ENCODE measurements at regions not wholly inside any gene's neighbourhood (a gene's known extent, or its start where the extent isn't known, plus 50 kb on each side); places are given as distances from the start of the nearest gene placed in this dataset.
"Not testable (repeated sequence)": the region's sequence is repeated elsewhere in the genome, so short reads cannot be mapped to it uniquely, and the experiment has no call there.

DNA sequence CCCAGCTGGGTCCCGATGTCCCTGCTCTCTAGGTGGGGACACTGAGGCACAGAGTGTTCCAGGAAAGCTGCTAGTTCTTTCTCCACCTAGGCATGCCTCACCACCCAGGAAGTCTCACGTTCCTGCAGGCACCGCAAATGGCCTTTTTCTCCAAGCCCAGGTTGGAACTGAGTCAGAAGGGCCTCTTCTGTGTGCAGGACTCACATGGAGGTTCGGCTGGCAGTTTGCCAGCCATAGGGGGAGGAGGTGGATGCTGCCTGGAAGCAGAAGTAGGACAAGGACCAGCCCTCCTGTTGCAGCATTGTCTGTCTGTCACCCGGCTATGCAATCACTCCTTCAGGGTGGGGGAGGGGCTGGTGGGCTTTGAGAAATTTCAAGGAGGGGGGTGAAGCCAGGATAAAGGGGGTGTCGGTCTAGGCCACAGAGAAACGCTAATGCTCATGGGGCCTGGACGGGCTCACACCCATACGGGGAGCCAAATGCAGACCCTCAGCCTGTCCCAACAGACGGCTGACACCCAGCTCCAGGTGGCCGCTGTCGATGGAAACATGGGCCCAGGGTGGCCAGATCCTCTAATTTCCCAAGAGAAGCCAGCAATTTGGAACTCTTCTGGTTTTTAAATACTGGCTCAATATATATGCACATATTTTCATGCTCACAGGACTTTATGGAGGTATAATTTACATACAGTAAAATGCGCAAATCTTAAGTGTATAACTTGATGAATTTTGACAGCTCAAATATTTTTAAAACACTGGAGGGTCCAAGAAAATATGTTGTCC, 120.5 kb downstream of the PHETA1 start:
- no peak for DNase-seq (ENCODE audit: low read depth)

DNA sequence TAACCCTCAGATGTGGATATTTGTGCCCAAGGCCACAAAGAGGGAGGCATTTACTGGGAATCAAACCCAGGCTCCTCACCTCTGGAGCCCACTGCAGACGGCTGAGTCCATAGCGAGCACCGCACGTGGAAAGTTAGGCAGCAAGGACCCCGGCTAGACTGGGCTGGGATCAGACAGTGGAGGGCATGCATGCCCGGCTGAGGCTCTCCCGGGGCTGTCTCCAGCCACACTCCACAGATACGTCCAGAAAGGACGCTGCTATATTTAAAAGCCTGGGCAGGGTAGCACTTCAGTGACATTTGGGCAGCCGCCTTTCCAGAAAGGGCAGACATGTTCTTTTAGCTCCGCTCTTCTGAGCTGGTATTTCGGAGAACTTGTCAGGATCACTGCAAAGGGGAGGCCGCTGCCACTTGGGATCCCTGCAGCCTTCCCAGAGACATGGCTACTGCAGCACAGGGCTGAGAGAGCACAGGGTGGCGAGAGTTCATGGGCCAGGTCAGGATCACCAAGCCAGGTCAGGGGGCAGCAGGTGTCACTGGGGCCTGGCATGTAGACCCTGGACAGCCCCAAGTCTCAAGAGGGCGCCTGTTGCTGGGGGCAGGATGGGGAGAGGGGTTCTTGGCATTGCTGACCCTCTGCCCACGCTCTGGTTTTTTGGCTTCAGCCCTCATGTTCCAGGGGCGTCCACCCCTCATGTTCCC, 121.7 kb downstream of the PHETA1 start:
- no peak for DNase-seq (ENCODE audit: low read depth)

DNA sequence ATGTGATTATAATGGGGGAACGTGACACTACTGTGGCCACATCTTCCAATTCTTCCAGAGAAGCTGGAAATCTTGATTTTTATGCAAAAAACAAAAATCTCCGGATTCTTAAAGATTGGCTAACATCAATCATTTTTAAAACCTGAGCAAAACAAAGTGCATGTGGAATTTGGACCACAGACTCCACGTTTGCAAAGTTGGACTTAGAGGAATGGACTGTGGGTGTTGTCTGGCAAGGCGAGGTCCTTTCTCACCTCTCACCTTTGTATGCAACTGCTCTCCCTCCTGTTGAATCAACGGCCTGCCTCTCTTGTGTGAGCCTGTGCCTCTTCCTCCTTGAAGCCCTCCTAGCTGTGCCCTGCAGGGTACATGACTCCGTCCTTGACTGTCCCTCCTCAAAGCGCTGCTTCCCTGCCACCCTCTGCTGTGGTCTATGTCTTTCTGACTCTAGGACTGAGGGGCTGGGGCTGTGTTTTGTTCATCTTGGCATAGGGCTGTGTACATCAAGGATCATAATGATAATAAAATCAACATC, 122.4 kb downstream of the PHETA1 start:
- DNase-seq (ENCODE audit: low read depth): no peak

DNA sequence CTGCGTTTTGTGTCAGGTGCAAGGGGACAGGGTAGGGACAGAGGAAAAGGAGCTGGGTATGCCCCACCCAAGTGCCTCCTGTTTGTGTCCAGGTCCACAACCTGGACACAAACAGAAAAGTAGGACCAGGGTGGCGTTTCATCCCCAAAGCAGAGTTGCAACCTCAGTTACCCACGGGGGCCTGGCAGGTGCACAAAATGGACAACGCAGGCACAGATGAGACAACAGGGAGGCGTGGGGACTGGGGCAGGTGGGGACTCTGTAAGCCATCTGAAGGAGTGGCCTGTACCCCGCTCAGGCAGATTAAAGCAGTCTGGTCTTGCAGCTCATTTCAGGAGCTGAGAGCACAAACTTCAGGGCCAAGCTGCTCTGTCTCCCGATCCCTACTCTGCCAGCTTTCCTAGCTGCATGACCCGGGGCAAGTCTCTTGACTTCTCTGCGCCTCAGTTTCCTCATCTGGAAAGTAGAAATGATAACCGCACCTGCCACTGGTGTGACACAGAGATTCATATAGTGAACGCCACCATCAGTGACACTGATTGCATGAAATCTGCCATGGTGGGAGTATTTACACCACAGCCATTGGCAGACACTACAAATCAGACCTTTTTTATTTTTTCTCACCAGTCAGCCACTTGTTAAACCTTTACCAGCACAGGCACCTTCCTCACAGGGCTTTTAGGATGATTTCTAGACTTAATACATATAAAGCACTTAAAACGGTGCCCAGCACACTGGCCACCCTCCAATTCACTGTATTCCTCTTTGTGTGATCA, 123.0 kb downstream of the PHETA1 start:
- no peak for DNase-seq (ENCODE audit: low read depth)

DNA sequence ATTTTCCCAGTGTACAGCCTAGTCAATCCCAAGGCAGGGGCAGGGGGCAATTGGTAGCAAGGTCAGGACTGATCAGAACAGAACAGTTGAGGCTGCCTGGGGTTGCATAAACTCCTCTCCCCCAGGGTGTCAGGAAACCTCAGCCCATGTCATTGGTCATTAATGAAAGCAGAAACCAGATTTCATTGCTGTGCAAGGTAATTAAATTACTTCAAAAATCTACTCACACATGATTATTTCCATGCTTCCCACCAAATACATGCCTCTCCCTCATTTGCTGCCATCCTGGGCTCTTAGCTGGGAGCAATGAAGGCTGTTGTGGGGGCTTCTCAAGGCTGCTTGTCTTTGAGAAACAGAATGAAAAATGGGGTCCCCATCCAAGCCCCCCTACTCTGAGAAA, 124.2 kb downstream of the PHETA1 start:
- DNase-seq (ENCODE audit: low read depth): no peak

DNA sequence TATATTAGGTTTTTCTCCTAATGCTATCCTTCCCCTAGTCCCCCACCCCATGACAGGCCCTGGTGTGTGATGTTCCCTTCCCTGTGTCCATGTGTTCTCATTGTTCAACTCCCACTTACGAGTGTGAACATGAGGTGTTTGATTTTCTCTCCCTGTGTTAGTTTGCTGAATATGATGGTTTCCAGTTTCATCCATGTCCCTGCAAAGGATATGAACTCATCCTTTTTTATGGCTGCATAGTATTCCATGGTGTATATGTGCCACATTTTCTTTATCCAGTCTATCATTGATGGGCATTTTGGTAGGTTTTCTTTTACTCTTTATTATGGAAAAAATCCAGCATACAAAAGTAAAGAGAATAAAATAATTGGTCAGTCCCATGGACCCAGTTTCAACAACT, 126.1 kb downstream of the PHETA1 start:
- DNase-seq (ENCODE audit: low read depth): not testable (repeated sequence)

DNA sequence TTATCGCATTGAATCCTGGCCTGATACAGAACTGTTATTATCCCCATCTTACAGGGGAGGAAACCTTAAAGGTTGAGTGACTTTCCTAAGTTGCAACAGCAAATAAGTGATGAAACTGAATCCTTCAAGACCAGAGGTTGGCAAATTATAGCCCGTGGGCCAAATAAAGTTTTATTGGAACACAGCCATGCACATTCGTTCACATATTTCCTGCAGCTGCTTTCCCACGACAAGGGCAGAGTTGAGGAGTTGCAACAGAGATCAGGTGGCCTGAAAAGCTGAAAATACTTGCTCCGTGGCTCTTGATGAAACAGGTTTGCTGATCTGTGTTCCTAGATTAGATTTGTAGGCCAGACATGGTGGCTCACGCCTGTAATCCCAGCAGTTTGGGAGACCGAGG, 126.7 kb downstream of the PHETA1 start:
- DNase-seq (ENCODE audit: low read depth): no peak

DNA sequence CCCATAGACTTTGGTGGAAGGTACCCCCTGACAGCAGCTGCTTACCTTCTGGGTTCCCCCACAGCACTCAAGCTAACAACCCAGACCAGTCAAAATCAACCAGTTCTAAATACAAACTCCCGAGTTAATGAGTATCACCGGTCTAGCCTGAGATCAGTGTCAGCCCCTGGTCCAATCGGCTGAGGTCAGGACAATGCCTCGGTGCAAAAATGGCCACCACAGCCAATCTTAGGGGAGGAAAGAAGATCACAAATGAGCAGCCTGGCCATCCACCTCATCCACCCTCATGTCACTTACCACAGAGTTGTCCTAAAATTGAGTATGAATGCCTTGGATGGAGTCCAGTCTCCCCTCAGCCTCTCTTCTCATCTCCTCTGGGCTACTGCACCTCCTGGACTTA, 128.5 kb downstream of the PHETA1 start:
- DNase-seq (ENCODE audit: low read depth): no peak

DNA sequence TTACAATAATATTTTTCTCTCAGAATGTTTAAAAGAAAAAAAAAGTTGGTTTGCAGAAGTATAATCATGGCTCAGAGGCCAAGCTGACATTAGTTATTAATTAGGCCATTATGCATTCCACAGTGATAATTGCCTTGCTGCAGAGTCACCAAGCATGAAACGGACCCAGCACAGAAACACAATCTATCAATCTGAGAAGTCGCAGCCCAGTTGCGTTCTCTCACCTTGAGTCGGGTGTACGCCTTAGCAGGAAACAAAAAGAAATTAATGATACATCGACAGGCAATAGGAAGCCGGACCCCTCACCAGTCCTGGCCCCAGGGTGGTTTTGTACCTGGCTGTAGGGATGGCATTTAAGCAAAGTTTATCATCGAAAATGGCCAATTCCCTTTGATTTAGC, 129.7 kb downstream of the PHETA1 start:
- no peak for DNase-seq (ENCODE audit: low read depth)

DNA sequence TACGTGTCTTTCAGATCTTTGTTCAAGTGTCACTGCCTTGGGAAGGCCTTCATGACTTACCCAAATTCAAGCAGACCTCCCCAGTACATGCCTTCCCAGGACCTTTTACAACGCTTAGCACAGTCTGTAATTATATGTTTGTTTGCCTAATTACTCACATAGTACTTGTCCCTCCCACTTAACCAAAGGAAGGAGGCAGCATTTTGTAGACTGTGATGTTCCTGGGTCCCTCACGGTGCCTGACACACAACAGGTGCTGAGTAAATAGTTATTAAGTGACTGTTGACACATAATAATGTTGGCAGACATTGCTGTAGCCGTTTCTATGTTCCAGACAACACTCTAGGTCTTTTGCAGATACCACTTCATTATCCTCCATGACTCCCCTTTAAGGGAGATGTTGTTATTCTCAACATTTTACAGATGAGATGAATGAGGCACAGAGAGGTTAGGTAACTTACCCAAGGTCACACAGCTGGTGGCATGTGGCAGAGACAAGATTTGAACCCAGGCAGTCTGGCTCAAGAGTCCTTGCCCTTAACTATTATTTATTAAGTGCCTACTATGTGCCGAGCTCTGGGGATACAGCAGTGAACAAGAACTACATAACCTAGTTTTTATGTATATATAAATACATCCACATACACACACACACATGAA, 130.7 kb downstream of the PHETA1 start:
- no peak for DNase-seq (ENCODE audit: low read depth)

DNA sequence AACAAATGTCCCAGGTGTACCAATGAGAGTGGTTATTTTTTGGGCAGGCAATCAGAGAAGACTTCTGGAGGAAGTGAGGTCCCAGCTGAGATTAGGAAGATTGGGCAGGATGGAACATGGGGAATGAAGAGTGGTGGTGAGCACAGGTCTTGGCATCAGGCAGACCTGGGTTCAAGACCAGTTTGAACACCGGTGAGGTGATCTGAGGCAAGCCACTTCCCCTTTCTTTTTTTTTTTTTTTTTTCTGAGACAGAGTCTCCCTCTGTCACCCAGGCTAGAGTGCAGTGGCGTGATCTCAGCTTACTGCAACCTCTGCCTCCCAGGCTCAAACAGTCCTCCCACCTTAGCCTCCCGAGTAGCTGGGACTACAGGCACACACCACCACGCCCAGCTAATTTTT, 134.4 kb downstream of the PHETA1 start:
- DNase-seq (ENCODE audit: low read depth): not testable (repeated sequence)

DNA sequence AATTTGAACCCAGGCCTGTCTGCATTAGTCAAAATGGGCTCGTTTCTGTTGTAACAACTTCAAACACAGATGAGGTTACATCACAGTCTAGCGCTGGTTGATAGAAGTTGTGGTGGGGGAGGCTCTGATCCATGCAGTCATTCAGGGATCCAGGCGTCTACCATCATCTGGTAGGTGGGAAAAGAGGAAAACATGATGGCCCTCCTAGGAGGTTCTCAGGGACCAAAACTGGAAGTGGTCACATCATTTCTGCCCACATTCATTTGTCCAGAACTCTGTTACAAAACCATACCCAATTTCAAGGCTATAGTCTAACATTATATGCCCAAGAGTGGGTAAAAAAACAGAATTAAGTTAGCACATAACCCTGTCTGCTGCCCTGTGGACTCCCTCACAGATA, 135.1 kb downstream of the PHETA1 start:
- no peak for DNase-seq (ENCODE audit: low read depth)

DNA sequence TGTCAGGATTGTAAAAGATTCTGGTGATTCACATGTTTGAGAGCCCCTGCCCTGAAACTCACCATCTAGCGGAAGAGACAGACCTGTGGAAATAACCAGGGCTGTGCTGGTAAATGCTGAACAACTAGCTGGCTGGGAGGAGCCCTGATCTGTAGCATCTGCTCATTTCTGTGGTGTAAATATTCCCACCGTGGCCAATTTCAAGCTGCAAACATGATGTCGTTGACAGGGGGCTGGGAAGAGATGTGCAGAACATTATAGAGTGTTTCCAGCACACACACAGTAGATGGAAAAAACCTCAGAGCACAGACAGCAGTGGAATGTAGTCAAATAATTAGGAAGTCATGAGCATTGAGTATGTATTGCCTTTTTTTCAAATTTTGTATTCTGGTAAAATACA, 138.2 kb downstream of the PHETA1 start:
- DNase-seq (ENCODE audit: low read depth): no peak

DNA sequence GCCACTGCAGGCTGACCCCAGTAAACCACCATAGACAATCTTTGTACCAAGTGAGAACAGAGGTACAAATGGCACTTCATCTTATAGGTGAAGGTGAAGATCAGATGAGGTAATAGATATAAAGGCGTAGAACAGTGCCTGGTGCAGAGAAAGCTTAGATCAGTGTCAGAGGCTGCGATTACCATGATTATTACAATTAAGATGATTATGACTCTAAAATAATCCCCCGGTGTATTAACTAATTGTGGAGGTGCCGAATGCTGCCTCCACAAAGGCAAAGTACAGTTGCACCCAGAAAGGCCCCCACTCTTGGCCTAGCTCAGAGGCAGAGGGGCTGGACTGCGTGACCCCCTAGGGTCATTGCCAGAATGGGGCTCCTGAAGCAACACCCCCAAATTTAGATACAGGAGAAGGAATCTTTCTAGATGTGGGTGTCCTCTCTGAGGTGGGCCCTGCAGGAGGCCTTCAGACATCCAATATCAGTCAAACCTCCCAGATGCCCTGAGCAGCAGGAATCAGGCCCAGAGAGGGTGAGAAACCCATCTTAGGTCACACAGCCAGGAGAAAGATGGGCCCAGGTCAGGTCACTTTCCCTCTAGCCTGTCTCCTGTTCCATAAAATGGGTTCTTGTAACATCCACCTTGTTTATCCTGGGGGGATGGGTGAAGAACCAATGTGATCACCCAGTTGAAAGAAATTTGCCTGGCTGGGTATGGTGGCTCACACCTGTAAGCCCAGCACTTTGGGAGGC, 139.8 kb downstream of the PHETA1 start:
- DNase-seq (ENCODE audit: low read depth): no peak

DNA sequence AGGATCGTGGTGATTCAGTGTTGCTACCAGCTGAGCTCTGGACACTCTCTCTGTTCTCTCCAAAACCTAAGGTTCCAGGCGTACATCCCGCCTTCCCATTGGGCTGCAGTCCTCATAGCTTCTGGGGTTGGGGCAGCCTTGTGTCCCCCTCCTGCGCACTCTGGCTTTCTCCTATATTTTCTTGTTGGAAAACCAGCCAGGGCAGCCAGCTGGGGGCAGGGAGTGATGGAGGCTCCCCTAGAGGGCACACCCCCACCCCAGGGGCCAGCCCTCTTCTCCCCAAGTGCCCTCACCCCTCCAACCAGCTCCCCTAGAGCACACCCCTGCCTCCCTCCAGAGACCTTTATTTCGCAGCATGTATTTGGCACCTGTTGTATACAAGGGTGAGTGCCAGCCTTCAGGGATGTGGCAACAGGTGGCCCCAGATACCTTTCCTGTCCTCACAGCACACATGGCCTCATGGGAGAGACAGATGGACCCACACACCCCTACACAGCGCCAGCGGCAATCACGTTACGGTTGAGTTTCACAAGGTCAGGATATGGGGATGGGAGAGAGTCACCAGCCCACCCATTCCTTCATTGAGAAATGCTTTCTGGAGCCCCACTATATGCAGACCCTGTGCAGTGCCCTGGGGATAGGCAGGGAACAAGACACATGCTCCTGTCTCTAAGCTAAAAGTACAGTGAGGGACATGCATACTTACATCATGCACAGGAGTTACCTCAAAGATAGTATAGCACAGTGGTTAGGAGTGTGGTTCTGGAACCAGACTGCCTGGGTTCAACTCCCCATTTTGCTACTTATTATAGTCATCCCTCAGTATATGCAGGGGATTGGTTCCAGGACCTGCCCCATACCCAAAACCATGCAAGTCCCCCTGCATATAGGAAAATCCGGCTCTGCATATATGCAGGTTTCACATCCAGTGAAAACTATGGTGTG, 141.1 kb downstream of the PHETA1 start:
- DNase-seq (ENCODE audit: low read depth): no peak

DNA sequence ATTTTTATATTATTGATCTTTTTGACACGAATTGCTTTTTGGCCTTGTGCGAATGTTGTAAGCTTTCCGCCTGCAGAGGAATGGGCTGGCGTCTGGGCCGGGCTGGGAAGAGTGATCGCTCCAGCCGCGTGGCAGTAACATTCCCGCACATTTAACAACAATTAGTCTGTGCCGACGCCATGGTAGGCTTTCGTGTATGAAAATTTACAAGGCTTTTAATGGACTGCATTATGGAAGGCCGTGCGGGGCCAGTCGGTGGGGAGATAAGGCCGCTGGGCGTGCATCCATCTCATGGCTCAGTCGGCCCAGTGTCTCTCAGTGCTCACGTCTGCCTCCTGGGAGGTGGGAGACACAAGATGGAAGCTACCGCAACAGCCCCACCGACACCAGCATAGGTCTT, 142.2 kb downstream of the PHETA1 start:
- DNase-seq (ENCODE audit: low read depth): no peak

DNA sequence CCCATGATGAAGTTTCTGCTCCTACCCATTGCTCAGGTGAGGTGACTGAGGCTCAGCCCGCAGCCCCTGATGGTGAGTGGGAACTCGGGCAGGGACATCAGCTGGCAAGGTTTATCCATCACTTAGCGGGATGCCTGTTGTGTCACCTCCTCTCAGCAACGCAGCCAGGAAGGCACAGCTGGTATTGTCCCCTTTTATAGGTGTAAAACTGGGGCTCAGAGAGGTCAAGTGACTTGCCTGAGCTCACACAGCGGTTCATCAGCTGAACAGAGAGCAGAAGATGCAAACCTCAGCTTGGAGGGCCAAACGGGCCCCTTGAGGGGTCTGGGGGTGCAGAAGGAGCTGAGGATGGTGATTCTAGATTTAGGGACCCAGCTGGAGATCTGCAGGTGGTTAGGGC, 143.6 kb downstream of the PHETA1 start:
- DNase-seq (ENCODE audit: low read depth): no peak

DNA sequence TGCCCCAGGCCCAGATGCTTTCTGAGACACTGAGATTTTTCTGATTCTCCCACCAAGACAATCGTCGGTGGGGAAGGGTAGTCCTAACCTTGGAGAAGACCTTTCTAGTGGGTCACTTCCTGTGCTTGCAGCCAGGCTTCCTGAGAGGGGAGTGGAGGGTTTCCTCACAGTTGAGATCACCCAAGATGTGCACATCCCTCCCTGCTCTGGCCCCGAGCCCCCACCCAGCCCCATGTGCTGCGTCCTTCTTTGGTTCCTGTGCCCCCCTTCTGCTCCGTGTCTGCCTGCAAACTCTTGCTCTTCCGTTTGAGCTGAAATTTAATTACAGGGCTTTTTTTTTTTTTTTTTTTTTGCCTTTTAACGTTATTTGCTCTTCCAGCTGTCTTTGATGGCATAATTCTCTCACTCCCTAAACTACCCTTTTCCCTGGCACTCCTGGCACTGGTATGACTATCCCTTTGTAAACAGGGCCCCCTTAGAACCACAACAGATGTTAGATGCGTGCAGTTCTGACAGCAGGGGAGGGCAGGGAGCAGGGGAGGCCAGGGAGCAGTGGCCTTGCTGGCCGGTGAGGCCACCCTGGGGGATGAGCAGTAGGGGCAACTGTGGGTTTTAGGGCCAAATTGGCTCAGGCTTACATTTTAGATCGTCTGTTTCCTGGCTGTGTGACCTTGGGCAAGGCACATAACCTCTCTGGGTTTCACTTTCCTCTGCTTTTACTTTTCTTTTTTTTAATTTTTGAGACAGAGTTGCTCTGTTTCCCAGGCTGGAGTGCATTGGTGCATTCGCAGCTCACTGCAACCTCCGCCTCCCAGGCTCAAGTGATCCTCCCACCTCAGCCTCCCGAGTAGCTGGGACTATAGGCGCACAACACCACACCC, 144.5 kb downstream of the PHETA1 start:
- DNase-seq (ENCODE audit: low read depth): no peak

DNA sequence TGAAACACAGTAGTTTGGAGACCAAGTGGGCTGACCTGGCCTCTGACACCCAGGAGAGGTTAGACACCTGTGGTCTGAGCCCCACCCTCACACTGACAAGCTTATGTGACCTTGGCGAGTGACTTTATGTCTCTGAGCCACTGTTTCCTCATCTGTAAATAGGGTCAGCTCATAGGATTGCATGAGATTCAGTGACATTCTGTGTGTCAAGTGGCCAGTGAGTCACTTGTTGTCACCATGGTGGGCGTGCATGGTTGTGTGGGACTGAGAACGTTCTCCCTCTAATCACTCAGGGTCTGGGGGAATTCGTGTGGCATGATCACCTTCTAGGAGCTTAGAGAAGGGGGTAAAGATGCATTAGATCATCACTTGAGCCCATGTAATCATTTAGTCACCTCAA, 146.4 kb downstream of the PHETA1 start:
- DNase-seq (ENCODE audit: low read depth): no peak
